WTC11 (cell line): ENCODE measurements at regions not wholly inside any gene's neighbourhood (a gene's known extent, or its start where the extent isn't known, plus 50 kb on each side); places are given as distances from the start of the nearest gene placed in this dataset.

Source experiments
- CREB1 ChIP-seq: sonication (generic); formaldehyde crosslinking; IDR thresholded peaks from 2 replicates; pipeline ENCODE4 v1.8.0; 2023; ENCODE audit warnings: mild to moderate bottlenecking, missing genetic modification reagents
- CTCF ChIP-seq: fragments of 200-600 bp; IDR thresholded peaks from 2 replicates; pipeline ENCODE4 v1.8.0; 2022; ENCODE audit warnings: antibody characterized with exemption
- FOXP1 ChIP-seq: sonication (generic); formaldehyde crosslinking; IDR thresholded peaks from 2 replicates; pipeline ENCODE4 v1.8.0; 2022; ENCODE audit warnings: missing genetic modification reagents, mild to moderate bottlenecking, moderate library complexity, borderline replicate concordance
- JUN ChIP-seq: sonication (generic); formaldehyde crosslinking; IDR thresholded peaks from 2 replicates; pipeline ENCODE4 v1.8.0; 2023; ENCODE audit warnings: mild to moderate bottlenecking, missing genetic modification reagents
- NR2C2 ChIP-seq: sonication (generic); formaldehyde crosslinking; IDR thresholded peaks from 2 replicates; pipeline ENCODE4 v1.8.0; 2022; ENCODE audit warnings: mild to moderate bottlenecking, missing genetic modification reagents
- SMAD3 ChIP-seq: sonication (generic); formaldehyde crosslinking; IDR thresholded peaks from 2 replicates; pipeline ENCODE4 v1.8.0; 2022; ENCODE audit warnings: missing genetic modification reagents, mild to moderate bottlenecking, borderline replicate concordance
- TEAD4 ChIP-seq: sonication (generic); formaldehyde crosslinking; IDR thresholded peaks from 2 replicates; pipeline ENCODE4 v1.8.0; 2022; ENCODE audit warnings: mild to moderate bottlenecking, missing genetic modification reagents
- ZNF416 ChIP-seq: fragments of 250-450 bp; sonication (Bioruptor Pico); IDR thresholded peaks from 2 replicates; pipeline ENCODE4 v1.9.0; 2021; ENCODE audit warnings: mild to moderate bottlenecking, inconsistent platforms
- TF ChIP-seq, protein P1 (sequence below): sonication (generic); formaldehyde crosslinking; IDR thresholded peaks from 2 replicates; pipeline ENCODE4 v1.8.0; 2023; ENCODE audit warnings: missing genetic modification reagents, mild to moderate bottlenecking, borderline replicate concordance
- TF ChIP-seq, protein P2 (sequence below): fragments of 250-450 bp; sonication (Bioruptor Pico); IDR thresholded peaks from 2 replicates; pipeline ENCODE4 v2.1.2; 2022; ENCODE audit warnings: mild to moderate bottlenecking, moderate library complexity
- TF ChIP-seq, protein P3 (sequence below): sonication (generic); formaldehyde crosslinking; IDR thresholded peaks from 2 replicates; pipeline ENCODE4 v1.8.0; 2023; ENCODE audit warnings: missing genetic modification reagents

GRCh38 chr5:125185740-125186139 lies 439.3 kb upstream of the ZNF608 start:
- TF ChIP-seq CTCF (no peak), TEAD4 (CRISPR knock-in tag) (no peak), JUN (CRISPR knock-in tag) (no peak), SMAD3 (CRISPR knock-in tag) (no peak), FOXP1 (CRISPR knock-in tag) (no peak), CREB1 (CRISPR knock-in tag) (no peak), NR2C2 (CRISPR knock-in tag) (no peak), ZNF416 (CRISPR knock-in tag) (no peak)
- TF ChIP-seq, protein P1, sequence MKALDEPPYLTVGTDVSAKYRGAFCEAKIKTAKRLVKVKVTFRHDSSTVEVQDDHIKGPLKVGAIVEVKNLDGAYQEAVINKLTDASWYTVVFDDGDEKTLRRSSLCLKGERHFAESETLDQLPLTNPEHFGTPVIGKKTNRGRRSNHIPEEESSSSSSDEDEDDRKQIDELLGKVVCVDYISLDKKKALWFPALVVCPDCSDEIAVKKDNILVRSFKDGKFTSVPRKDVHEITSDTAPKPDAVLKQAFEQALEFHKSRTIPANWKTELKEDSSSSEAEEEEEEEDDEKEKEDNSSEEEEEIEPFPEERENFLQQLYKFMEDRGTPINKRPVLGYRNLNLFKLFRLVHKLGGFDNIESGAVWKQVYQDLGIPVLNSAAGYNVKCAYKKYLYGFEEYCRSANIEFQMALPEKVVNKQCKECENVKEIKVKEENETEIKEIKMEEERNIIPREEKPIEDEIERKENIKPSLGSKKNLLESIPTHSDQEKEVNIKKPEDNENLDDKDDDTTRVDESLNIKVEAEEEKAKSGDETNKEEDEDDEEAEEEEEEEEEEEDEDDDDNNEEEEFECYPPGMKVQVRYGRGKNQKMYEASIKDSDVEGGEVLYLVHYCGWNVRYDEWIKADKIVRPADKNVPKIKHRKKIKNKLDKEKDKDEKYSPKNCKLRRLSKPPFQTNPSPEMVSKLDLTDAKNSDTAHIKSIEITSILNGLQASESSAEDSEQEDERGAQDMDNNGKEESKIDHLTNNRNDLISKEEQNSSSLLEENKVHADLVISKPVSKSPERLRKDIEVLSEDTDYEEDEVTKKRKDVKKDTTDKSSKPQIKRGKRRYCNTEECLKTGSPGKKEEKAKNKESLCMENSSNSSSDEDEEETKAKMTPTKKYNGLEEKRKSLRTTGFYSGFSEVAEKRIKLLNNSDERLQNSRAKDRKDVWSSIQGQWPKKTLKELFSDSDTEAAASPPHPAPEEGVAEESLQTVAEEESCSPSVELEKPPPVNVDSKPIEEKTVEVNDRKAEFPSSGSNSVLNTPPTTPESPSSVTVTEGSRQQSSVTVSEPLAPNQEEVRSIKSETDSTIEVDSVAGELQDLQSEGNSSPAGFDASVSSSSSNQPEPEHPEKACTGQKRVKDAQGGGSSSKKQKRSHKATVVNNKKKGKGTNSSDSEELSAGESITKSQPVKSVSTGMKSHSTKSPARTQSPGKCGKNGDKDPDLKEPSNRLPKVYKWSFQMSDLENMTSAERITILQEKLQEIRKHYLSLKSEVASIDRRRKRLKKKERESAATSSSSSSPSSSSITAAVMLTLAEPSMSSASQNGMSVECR (CRISPR knock-in tag), result no peak
- TF ChIP-seq, protein P2, sequence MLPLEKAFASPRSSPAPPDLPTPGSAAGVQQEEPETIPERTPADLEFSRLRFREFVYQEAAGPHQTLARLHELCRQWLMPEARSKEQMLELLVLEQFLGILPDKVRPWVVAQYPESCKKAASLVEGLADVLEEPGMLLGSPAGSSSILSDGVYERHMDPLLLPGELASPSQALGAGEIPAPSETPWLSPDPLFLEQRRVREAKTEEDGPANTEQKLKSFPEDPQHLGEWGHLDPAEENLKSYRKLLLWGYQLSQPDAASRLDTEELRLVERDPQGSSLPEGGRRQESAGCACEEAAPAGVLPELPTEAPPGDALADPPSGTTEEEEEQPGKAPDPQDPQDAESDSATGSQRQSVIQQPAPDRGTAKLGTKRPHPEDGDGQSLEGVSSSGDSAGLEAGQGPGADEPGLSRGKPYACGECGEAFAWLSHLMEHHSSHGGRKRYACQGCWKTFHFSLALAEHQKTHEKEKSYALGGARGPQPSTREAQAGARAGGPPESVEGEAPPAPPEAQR (CRISPR knock-in tag), result no peak
- TF ChIP-seq, protein P3, sequence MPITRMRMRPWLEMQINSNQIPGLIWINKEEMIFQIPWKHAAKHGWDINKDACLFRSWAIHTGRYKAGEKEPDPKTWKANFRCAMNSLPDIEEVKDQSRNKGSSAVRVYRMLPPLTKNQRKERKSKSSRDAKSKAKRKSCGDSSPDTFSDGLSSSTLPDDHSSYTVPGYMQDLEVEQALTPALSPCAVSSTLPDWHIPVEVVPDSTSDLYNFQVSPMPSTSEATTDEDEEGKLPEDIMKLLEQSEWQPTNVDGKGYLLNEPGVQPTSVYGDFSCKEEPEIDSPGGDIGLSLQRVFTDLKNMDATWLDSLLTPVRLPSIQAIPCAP (CRISPR knock-in tag), result no peak
